WTC11 (cell line): ENCODE measurements at regions not wholly inside any gene's neighbourhood (a gene's known extent, or its start where the extent isn't known, plus 50 kb on each side); places are given as distances from the start of the nearest gene placed in this dataset.

Source experiments
- ATF2 ChIP-seq: sonication (generic); formaldehyde crosslinking; IDR thresholded peaks from 2 replicates; pipeline ENCODE4 v1.8.1; 2022; ENCODE audit warnings: low read depth, missing genetic modification reagents, borderline replicate concordance
- ATF6 ChIP-seq: sonication (generic); formaldehyde crosslinking; IDR thresholded peaks from 2 replicates; pipeline ENCODE4 v1.8.1; 2023; ENCODE audit warnings: mild to moderate bottlenecking, missing genetic modification reagents
- CREB1 ChIP-seq: sonication (generic); formaldehyde crosslinking; IDR thresholded peaks from 2 replicates; pipeline ENCODE4 v1.8.0; 2023; ENCODE audit warnings: mild to moderate bottlenecking, missing genetic modification reagents
- CREM ChIP-seq: sonication (generic); formaldehyde crosslinking; IDR thresholded peaks from 2 replicates; pipeline ENCODE4 v1.8.1; 2022; ENCODE audit warnings: mild to moderate bottlenecking, missing genetic modification reagents, moderate library complexity
- TF ChIP-seq, protein P1 (sequence below): sonication (generic); formaldehyde crosslinking; IDR thresholded peaks from 2 replicates; pipeline ENCODE4 v1.8.1; 2022; ENCODE audit warnings: mild to moderate bottlenecking, moderate library complexity, missing genetic modification reagents
- TF ChIP-seq, protein P2 (sequence below): sonication (generic); formaldehyde crosslinking; IDR thresholded peaks from 2 replicates; pipeline ENCODE4 v1.8.0; 2023; ENCODE audit warnings: missing genetic modification reagents

DNA sequence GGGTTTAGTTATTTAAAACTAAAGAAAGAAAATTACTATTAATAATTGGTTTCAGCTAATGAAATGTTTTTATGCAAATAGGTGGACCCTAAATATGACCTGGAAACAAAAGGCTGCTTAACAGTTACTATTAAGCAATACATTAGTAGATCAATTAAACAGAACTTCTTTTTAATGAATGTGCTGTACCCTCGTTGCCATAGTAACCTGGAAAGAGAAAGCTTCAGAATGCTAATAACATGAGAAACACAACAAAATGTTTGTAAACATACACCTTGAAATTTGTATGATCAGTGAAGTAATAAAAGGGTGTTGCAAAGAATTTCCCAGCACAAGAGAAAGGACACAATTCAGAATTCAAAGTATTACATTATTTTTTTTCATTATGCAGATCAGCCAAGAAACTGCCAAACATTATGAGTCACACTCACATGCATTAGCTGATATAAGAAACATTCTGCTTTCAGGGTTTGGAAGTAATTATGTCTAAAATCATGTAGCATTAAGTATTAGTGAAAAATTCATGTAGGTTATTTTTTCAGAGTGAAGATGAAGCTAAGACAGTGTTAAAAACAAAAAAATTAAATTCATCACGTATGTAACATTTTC, 348.3 kb downstream of the ISL1 start:
- no peak for TF ChIP-seq CREM (CRISPR knock-in tag)
- no peak for TF ChIP-seq ATF6 (CRISPR knock-in tag)
- TF ChIP-seq, protein P1, sequence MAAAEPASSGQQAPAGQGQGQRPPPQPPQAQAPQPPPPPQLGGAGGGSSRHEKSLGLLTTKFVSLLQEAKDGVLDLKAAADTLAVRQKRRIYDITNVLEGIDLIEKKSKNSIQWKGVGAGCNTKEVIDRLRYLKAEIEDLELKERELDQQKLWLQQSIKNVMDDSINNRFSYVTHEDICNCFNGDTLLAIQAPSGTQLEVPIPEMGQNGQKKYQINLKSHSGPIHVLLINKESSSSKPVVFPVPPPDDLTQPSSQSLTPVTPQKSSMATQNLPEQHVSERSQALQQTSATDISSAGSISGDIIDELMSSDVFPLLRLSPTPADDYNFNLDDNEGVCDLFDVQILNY (CRISPR knock-in tag), result no peak
- TF ChIP-seq, protein P2, sequence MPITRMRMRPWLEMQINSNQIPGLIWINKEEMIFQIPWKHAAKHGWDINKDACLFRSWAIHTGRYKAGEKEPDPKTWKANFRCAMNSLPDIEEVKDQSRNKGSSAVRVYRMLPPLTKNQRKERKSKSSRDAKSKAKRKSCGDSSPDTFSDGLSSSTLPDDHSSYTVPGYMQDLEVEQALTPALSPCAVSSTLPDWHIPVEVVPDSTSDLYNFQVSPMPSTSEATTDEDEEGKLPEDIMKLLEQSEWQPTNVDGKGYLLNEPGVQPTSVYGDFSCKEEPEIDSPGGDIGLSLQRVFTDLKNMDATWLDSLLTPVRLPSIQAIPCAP (CRISPR knock-in tag), result no peak
- TF ChIP-seq ATF2 (CRISPR knock-in tag), result no peak
- no peak for TF ChIP-seq CREB1
